ENCODE measurements at regions not wholly inside any gene's neighbourhood (a gene's known extent, or its start where the extent isn't known, plus 50 kb on each side); places are given as distances from the start of the nearest gene placed in this dataset.
A peak's percentile ranks its signal among the peaks of the same experiment; 100 is the strongest.

DNA sequence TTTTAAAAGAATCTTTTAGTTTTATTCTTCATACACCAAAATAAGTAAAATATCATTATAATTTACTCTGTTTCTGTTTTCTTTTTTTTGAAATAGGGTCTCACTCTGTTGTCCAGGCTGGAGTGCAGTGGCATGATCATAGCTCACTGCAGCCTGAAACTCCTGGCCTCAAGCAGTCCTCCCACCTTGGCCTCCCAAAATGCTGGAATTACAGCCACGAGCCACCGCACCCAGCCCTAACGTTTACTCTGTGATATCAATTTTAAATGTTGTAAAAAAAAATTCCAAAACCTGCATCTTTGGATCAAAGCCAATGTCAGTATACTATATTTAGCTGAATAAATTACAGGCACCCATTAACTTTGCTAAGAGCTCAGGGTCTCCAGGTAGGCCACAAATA is 437.1 kb upstream of the USP15 start:
- WGBS (ENCODE audit: extremely low coverage, insufficient coverage, low lambda C conversion rate): no CpG with 5 or more reads among the region's 3 CpGs

DNA sequence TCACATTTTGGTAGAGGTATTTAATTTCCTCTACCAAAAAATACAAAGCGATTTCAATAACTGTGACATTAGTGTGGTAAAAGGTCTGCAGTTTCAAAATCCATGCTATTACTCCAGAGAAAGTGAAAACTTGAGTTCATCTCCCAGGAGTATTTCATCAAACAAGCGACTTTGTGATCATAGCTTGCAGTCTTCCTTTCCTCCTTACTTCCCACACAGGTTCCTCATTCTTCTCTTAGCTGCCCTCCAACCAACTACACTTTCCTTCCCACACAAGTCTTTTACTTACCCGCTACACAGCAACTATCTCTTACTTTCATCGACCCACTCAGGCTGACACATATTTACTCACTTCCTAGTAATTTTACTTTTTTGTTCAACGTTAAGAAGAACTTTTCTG is 413.4 kb upstream of the USP15 start:
- Histone ChIP-seq H3K79me1 (ENCODE audit: low read length) (no peaks in the 10 kb centered on the region), H3K4me1 (ENCODE audit: control insufficient read depth, low read depth, low read length) (no peaks in the 10 kb centered on the region), H3K27me3 (ENCODE audit: insufficient read depth, low read length, poor library complexity) (no peaks in the 10 kb centered on the region), H3K4me2 (ENCODE audit: low read length) (no peak overlapping the region), H4K8ac (ENCODE audit: low read depth, low read length) (no peak overlapping the region), H3K23ac (ENCODE audit: low read length) (no peak overlapping the region), H3K27ac (ENCODE audit: low read depth, low read length) (no peak overlapping the region), H3K36me3 (ENCODE audit: control insufficient read depth, insufficient read depth, low read length) (no peaks in the 10 kb centered on the region), H3K4me3 (ENCODE audit: low read length) (no peak overlapping the region), H2BK15ac (replicated peaks; ENCODE audit: low read depth) (no peak overlapping the region), H2BK5ac (ENCODE audit: low read length) (no peak overlapping the region), H3K56ac (ENCODE audit: low read length) (no peak overlapping the region), H3K9ac (ENCODE audit: low read length) (no peak overlapping the region), H4K5ac (ENCODE audit: low read length) (no peak overlapping the region), H2BK120ac (ENCODE audit: low read depth, low read length) (no peak overlapping the region), H3K79me2 (ENCODE audit: control insufficient read depth, insufficient read depth, low read length) (no peaks in the 10 kb centered on the region), H3K4ac (ENCODE audit: low read depth, low read length) (no peak overlapping the region), H3K18ac (ENCODE audit: low read length) (no peak overlapping the region), H2AK5ac (ENCODE audit: low read length) (no peak overlapping the region)
- 100% methylated on average over 1 of the region's 5 CpGs for WGBS (ENCODE audit: extremely low coverage, insufficient coverage, low lambda C conversion rate)
- DNase-seq: no peak

More for the DNA sequence above, 437.1 kb upstream of the USP15 start:
- no peak overlapping the region for H3K4ac ChIP-seq (ENCODE audit: low read depth, low read length)
- no peak overlapping the region for H3K4me3 ChIP-seq (ENCODE audit: low read length)
- no peak for DNase-seq
- H2BK120ac ChIP-seq (ENCODE audit: low read depth, low read length): no peak overlapping the region
- H3K4me2 ChIP-seq (ENCODE audit: low read length): no peak overlapping the region
- no peak overlapping the region for H4K5ac ChIP-seq (ENCODE audit: low read length)
- no peak overlapping the region for H3K27ac ChIP-seq (ENCODE audit: low read depth, low read length)
- H2BK5ac ChIP-seq (ENCODE audit: low read length): no peak overlapping the region
- no peaks in the 10 kb centered on the region for H3K4me1 ChIP-seq (ENCODE audit: control insufficient read depth, low read depth, low read length)
- H2AK5ac ChIP-seq (ENCODE audit: low read length): no peak overlapping the region
- H3K9ac ChIP-seq (ENCODE audit: low read length): no peak overlapping the region
- no peak overlapping the region for H4K8ac ChIP-seq (ENCODE audit: low read depth, low read length)
- no peaks in the 10 kb centered on the region for H3K79me1 ChIP-seq (ENCODE audit: low read length)
- H3K18ac ChIP-seq (ENCODE audit: low read length): no peak overlapping the region
- no peaks in the 10 kb centered on the region for H3K79me2 ChIP-seq (ENCODE audit: control insufficient read depth, insufficient read depth, low read length)
- no peaks in the 10 kb centered on the region for H3K27me3 ChIP-seq (ENCODE audit: insufficient read depth, low read length, poor library complexity)
- no peak overlapping the region for H3K23ac ChIP-seq (ENCODE audit: low read length)
- no peak overlapping the region for H3K56ac ChIP-seq (ENCODE audit: low read length)
- H3K36me3 ChIP-seq (ENCODE audit: control insufficient read depth, insufficient read depth, low read length): no peaks in the 10 kb centered on the region
- H2BK15ac ChIP-seq (replicated peaks; ENCODE audit: low read depth): no peak overlapping the region

DNA sequence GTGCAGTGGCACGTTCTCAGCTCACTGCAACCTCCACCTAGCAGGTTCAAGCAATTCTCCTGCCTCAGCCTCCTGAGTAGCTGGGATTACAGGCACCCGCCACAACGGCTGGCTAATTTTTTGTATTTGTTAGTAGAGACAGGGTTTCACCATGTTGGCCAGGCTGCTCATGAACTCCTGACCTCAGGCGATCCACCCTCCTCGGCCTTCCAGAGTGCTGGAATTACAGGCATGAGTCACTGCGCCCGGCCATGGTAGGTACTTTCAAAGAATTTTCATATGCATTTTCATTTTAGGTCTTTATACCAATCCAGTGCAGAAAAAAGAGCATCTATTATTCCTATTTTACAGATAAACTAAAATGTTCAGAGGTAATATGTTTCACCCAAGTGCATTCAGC is 411.3 kb upstream of the USP15 start:
- Histone ChIP-seq H3K27me3 (ENCODE audit: insufficient read depth, low read length, poor library complexity) (no peaks in the 10 kb centered on the region), H2BK5ac (ENCODE audit: low read length) (no peak overlapping the region), H3K56ac (ENCODE audit: low read length) (no peak overlapping the region), H2AK5ac (ENCODE audit: low read length) (no peak overlapping the region), H3K4me2 (ENCODE audit: low read length) (no peak overlapping the region), H3K4me3 (ENCODE audit: low read length) (no peak overlapping the region), H4K8ac (ENCODE audit: low read depth, low read length) (no peak overlapping the region), H2BK15ac (replicated peaks; ENCODE audit: low read depth) (no peak overlapping the region), H3K18ac (ENCODE audit: low read length) (no peak overlapping the region), H4K5ac (ENCODE audit: low read length) (no peak overlapping the region), H3K79me1 (ENCODE audit: low read length) (no peaks in the 10 kb centered on the region), H3K4ac (ENCODE audit: low read depth, low read length) (no peak overlapping the region), H3K9ac (ENCODE audit: low read length) (no peak overlapping the region), H3K79me2 (ENCODE audit: control insufficient read depth, insufficient read depth, low read length) (no peaks in the 10 kb centered on the region), H3K23ac (ENCODE audit: low read length) (no peak overlapping the region), H3K27ac (ENCODE audit: low read depth, low read length) (no peak overlapping the region), H2BK120ac (ENCODE audit: low read depth, low read length) (no peak overlapping the region), H3K36me3 (ENCODE audit: control insufficient read depth, insufficient read depth, low read length) (no peaks in the 10 kb centered on the region), H3K4me1 (ENCODE audit: control insufficient read depth, low read depth, low read length) (no peaks in the 10 kb centered on the region)
- no CpG with 5 or more reads among the region's 7 CpGs for WGBS (ENCODE audit: extremely low coverage, insufficient coverage, low lambda C conversion rate)
- no peak for DNase-seq

DNA sequence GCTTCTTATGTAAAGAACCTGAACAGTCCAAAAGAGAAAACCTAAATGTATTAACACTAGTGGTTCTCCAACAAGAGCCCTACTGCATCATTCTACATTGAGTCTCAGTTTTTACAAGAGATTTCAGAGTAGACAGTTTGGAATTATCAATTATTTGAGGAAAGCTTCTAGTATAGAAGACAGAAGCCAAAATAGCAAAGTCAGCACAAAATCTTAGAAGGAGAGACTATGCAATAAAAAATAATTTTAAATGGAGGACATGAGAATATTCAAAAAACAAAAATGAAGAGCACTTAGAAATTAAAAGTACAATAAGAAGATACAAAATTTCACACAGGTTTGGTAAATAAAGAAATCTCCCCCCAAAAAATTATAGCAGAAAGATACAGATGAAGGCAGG is 406.3 kb upstream of the USP15 start:
- H4K5ac ChIP-seq (ENCODE audit: low read length): no peak overlapping the region
- no peak overlapping the region for H3K18ac ChIP-seq (ENCODE audit: low read length)
- no peak for DNase-seq
- no peak overlapping the region for H3K27ac ChIP-seq (ENCODE audit: low read depth, low read length)
- no peaks in the 10 kb centered on the region for H3K79me2 ChIP-seq (ENCODE audit: control insufficient read depth, insufficient read depth, low read length)
- H3K4me3 ChIP-seq (ENCODE audit: low read length): no peak overlapping the region
- no peaks in the 10 kb centered on the region for H3K4me1 ChIP-seq (ENCODE audit: control insufficient read depth, low read depth, low read length)
- no peaks in the 10 kb centered on the region for H3K79me1 ChIP-seq (ENCODE audit: low read length)
- H2AK5ac ChIP-seq (ENCODE audit: low read length): no peak overlapping the region
- H3K4me2 ChIP-seq (ENCODE audit: low read length): no peak overlapping the region
- no peak overlapping the region for H2BK120ac ChIP-seq (ENCODE audit: low read depth, low read length)
- H4K8ac ChIP-seq (ENCODE audit: low read depth, low read length): no peak overlapping the region
- no peaks in the 10 kb centered on the region for H3K27me3 ChIP-seq (ENCODE audit: insufficient read depth, low read length, poor library complexity)
- H3K56ac ChIP-seq (ENCODE audit: low read length): no peak overlapping the region
- H2BK15ac ChIP-seq (replicated peaks; ENCODE audit: low read depth): no peak overlapping the region
- H3K23ac ChIP-seq (ENCODE audit: low read length): no peak overlapping the region
- no peak overlapping the region for H3K4ac ChIP-seq (ENCODE audit: low read depth, low read length)
- H3K9ac ChIP-seq (ENCODE audit: low read length): no peak overlapping the region
- no peaks in the 10 kb centered on the region for H3K36me3 ChIP-seq (ENCODE audit: control insufficient read depth, insufficient read depth, low read length)
- H2BK5ac ChIP-seq (ENCODE audit: low read length): no peak overlapping the region

DNA sequence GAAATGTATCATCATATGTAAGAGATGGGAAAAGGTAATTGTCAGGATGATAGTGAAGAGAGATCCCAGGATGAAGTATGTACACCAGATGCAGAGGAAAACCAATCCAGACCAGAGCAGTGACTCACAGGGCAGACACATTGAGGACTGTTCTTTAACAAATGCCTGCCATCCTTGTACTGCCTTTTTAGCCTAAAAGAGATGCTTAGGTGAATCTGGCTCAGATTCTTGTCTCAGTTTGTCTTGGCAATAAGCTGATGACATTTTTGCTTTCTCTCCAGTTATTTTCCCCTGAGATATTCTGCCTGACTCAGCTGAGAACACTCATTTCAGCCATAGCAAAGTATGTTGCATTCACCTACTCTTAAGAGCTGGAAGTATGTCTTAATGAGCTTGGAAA is 405.3 kb upstream of the USP15 start:
- Histone ChIP-seq H3K18ac (ENCODE audit: low read length) (no peak overlapping the region), H4K5ac (ENCODE audit: low read length) (no peak overlapping the region), H3K36me3 (ENCODE audit: control insufficient read depth, insufficient read depth, low read length) (no peaks in the 10 kb centered on the region), H3K4me3 (ENCODE audit: low read length) (no peak overlapping the region), H3K56ac (ENCODE audit: low read length) (no peak overlapping the region), H2BK120ac (ENCODE audit: low read depth, low read length) (no peak overlapping the region), H2BK15ac (replicated peaks; ENCODE audit: low read depth) (no peak overlapping the region), H3K4ac (ENCODE audit: low read depth, low read length) (no peak overlapping the region), H3K9ac (ENCODE audit: low read length) (no peak overlapping the region), H3K79me1 (ENCODE audit: low read length) (no peaks in the 10 kb centered on the region), H3K4me2 (ENCODE audit: low read length) (no peak overlapping the region), H3K4me1 (ENCODE audit: control insufficient read depth, low read depth, low read length) (no peaks in the 10 kb centered on the region), H3K23ac (ENCODE audit: low read length) (no peak overlapping the region), H3K79me2 (ENCODE audit: control insufficient read depth, insufficient read depth, low read length) (no peaks in the 10 kb centered on the region), H2AK5ac (ENCODE audit: low read length) (no peak overlapping the region), H3K27ac (ENCODE audit: low read depth, low read length) (no peak overlapping the region), H4K8ac (ENCODE audit: low read depth, low read length) (no peak overlapping the region), H2BK5ac (ENCODE audit: low read length) (no peak overlapping the region), H3K27me3 (ENCODE audit: insufficient read depth, low read length, poor library complexity) (no peaks in the 10 kb centered on the region)
- no peak for DNase-seq

DNA sequence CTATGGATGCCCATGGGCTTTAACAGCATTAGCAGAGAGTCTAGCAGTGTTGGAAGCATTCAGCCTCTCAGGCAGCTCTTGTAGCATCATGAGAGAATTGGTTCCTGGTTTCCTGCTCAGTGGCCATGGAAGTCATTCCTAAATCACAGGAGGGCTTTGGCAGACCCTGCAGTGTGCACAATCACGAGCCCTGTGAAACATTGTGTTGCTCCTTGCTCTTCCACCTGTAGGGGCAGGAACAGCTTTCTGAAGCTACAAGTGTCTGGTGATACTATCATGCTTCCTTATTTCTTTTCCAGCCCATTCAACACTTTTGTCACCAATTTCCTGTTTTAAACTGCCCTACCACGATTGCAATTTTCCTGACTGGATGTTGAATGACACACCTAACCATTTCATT is 402.2 kb upstream of the USP15 start:
- Histone ChIP-seq H3K9ac (ENCODE audit: low read length) (no peak overlapping the region), H2BK5ac (ENCODE audit: low read length) (no peak overlapping the region), H3K18ac (ENCODE audit: low read length) (no peak overlapping the region), H4K8ac (ENCODE audit: low read depth, low read length) (no peak overlapping the region), H3K79me2 (ENCODE audit: control insufficient read depth, insufficient read depth, low read length) (no peaks in the 10 kb centered on the region), H3K56ac (ENCODE audit: low read length) (no peak overlapping the region), H2BK120ac (ENCODE audit: low read depth, low read length) (no peak overlapping the region), H4K5ac (ENCODE audit: low read length) (no peak overlapping the region), H3K4ac (ENCODE audit: low read depth, low read length) (no peak overlapping the region), H2AK5ac (ENCODE audit: low read length) (no peak overlapping the region), H3K4me1 (ENCODE audit: control insufficient read depth, low read depth, low read length) (no peaks in the 10 kb centered on the region), H3K4me3 (ENCODE audit: low read length) (no peak overlapping the region), H2BK15ac (replicated peaks; ENCODE audit: low read depth) (no peak overlapping the region), H3K79me1 (ENCODE audit: low read length) (no peaks in the 10 kb centered on the region), H3K27me3 (ENCODE audit: insufficient read depth, low read length, poor library complexity) (no peaks in the 10 kb centered on the region), H3K36me3 (ENCODE audit: control insufficient read depth, insufficient read depth, low read length) (no peaks in the 10 kb centered on the region), H3K27ac (ENCODE audit: low read depth, low read length) (no peak overlapping the region), H3K23ac (ENCODE audit: low read length) (no peak overlapping the region), H3K4me2 (ENCODE audit: low read length) (no peak overlapping the region)
- DNase-seq: peak; percentile 10
- WGBS (ENCODE audit: extremely low coverage, insufficient coverage, low lambda C conversion rate): no CpG with 5 or more reads among the region's 2 CpGs
